ENCODE measurements at regions not wholly inside any gene's neighbourhood (a gene's known extent, or its start where the extent isn't known, plus 50 kb on each side); places are given as distances from the start of the nearest gene placed in this dataset.

DNA sequence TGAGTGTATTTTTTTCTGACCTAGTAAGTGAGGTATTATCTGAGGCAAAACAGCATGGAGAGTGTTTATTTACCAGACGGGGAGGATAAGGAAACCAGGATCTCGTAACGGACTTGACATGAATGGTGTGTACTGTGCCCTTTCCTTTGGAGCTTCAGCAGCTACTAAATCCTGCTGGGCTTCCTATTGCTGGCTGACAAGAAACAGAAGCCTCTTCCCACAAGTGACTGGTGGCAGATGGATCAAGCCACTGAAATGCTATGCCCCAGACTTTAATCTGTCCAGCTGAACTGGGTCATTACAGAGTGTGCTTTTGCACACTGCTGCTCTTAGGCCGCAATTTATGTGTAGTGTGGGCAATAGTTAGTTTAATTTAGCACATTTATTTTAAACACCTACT lies 162.7 kb upstream of the MRPS30 start:
- Histone ChIP-seq H3K27ac (replicated peaks in 1 of 4) (no peak overlapping the region), H3K4me3 (no peak overlapping the region), H3K9me3 (no peaks in the 10 kb centered on the region), H3K4me1 (no peaks in the 10 kb centered on the region), H3K27me3 (no peaks in the 10 kb centered on the region), H3K36me3 (no peaks in the 10 kb centered on the region)
- 51% methylated on average over 4 of the region's 4 CpGs for WGBS
- no peak for TF ChIP-seq POLR2AphosphoS5 (IDR thresholded peaks at IDR 0.05)
- no peak for TF ChIP-seq EP300 (IDR thresholded peaks at IDR 0.05)
- DNase-seq (ENCODE audit: extremely low spot score) = no peak
- intact Hi-C loops (cut with DNase I) = no loop called here

DNA sequence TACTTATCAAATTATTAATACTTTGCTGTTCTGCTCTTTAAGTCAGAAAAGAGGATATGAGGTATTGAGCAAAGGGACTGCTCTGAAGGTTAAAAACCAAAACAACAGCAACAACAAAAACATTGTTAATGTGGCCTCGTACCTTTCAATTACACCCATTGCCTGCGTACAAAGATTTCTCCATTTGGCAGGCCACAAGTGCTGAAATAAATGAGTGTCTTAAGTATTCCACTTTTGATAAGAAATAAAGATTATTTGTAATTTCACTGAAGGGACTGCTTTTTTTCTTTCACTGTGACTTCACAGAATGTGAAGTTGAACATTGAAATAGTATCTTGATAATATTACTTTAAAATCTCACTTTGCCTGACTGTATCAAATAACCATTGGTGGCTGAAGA lies 163.2 kb upstream of the MRPS30 start:
- Histone ChIP-seq H3K27me3 (no peaks in the 10 kb centered on the region), H3K27ac (replicated peaks in 1 of 4) (no peak overlapping the region), H3K36me3 (no peaks in the 10 kb centered on the region), H3K9me3 (no peaks in the 10 kb centered on the region), H3K4me1 (no peaks in the 10 kb centered on the region), H3K4me3 (no peak overlapping the region)
- no peak for DNase-seq (ENCODE audit: extremely low spot score)
- TF ChIP-seq, protein P1, sequence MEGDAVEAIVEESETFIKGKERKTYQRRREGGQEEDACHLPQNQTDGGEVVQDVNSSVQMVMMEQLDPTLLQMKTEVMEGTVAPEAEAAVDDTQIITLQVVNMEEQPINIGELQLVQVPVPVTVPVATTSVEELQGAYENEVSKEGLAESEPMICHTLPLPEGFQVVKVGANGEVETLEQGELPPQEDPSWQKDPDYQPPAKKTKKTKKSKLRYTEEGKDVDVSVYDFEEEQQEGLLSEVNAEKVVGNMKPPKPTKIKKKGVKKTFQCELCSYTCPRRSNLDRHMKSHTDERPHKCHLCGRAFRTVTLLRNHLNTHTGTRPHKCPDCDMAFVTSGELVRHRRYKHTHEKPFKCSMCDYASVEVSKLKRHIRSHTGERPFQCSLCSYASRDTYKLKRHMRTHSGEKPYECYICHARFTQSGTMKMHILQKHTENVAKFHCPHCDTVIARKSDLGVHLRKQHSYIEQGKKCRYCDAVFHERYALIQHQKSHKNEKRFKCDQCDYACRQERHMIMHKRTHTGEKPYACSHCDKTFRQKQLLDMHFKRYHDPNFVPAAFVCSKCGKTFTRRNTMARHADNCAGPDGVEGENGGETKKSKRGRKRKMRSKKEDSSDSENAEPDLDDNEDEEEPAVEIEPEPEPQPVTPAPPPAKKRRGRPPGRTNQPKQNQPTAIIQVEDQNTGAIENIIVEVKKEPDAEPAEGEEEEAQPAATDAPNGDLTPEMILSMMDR (IDR thresholded peaks at IDR 0.05) = no peak
- TF ChIP-seq POLR2A (IDR thresholded peaks at IDR 0.05; ENCODE audit: low read depth) (no peak), EP300 (IDR thresholded peaks at IDR 0.05) (no peak), POLR2AphosphoS5 (IDR thresholded peaks at IDR 0.05) (no peak)
- intact Hi-C loops (cut with DNase I) = no loop called here
- WGBS = 72% methylated on average over 2 of the region's 2 CpGs

DNA sequence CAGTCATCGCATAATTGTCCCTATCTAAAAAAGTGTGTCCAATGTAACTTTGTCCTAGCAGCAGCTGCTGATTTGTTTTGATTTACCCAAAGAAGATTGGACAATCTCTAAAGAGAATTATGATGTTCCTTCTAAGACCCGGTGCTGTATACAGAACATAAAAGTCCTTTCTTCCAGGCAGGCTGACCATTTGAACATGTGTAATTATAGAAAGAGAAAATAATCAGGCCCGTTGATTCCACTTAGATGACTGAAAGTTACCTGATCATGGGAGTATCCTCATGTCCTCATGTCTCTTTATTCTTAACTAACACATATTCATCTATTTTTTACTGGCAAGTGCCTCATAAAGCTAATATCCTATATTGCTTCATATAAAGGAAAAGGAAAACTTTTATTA lies 164.1 kb upstream of the MRPS30 start:
- no peaks in the 10 kb centered on the region for H3K9me3 ChIP-seq
- H3K27me3 ChIP-seq = no peaks in the 10 kb centered on the region
- H3K27ac ChIP-seq (replicated peaks in 1 of 4) = no peak overlapping the region
- 73% methylated on average over 3 of the region's 3 CpGs for WGBS
- TF ChIP-seq EP300 (IDR thresholded peaks at IDR 0.05) (no peak), POLR2A (IDR thresholded peaks at IDR 0.05; ENCODE audit: low read depth) (no peak), POLR2AphosphoS5 (IDR thresholded peaks at IDR 0.05) (no peak)
- TF ChIP-seq, protein P1 (IDR thresholded peaks at IDR 0.05) = no peak
- no peak overlapping the region for H3K4me3 ChIP-seq
- no peaks in the 10 kb centered on the region for H3K4me1 ChIP-seq
- no peaks in the 10 kb centered on the region for H3K36me3 ChIP-seq
- no peak for DNase-seq (ENCODE audit: extremely low spot score)
- intact Hi-C loops (cut with DNase I) = no loop called here

DNA sequence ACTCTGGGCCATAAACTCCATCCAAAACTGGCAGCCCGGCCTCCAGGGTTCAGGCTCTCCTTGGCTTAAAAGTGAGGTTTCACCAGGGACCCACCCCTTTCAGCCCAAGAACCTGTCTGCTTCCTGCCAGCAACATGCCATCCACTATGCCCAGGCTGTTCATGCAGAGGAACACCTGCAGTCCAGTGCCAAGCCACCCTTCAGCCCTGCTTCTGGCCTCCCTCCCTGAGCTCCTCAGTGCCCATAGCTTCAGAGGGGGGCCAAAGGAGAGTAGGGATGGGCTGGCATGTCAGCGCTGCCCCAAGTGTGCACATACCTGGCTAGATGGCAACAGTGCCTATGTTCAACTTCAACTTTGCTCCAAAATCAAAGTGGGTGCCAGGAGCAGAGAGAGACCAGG lies 166.9 kb upstream of the MRPS30 start:
- DNase-seq (ENCODE audit: extremely low spot score) = no peak
- intact Hi-C loops (cut with DNase I) = no loop called here
- no peak overlapping the region for H3K27ac ChIP-seq (replicated peaks in 1 of 4)

GRCh38 chr5:44640945-44641456 lies 167.7 kb upstream of the MRPS30 start:
- no peak for DNase-seq (ENCODE audit: extremely low spot score)
- Histone ChIP-seq H3K4me3 (no peak overlapping the region), H3K4me1 (no peaks in the 10 kb centered on the region), H3K27ac (replicated peaks in 1 of 4) (no peak overlapping the region), H3K27me3 (no peaks in the 10 kb centered on the region), H3K36me3 (no peaks in the 10 kb centered on the region), H3K9me3 (no peaks in the 10 kb centered on the region)
- intact Hi-C loops (cut with DNase I) = no loop called here
- WGBS = 83% methylated on average over 2 of the region's 5 CpGs
- TF ChIP-seq POLR2A (IDR thresholded peaks at IDR 0.05; ENCODE audit: low read depth) = no peak
- TF ChIP-seq POLR2AphosphoS5 (IDR thresholded peaks at IDR 0.05) = no peak
- TF ChIP-seq, protein P1 (IDR thresholded peaks at IDR 0.05) = no peak
- TF ChIP-seq EP300 (IDR thresholded peaks at IDR 0.05) = no peak

More for the DNA sequence above, 166.9 kb upstream of the MRPS30 start:
- TF ChIP-seq EP300 (IDR thresholded peaks at IDR 0.05) (no peak), POLR2A (IDR thresholded peaks at IDR 0.05; ENCODE audit: low read depth) (no peak), POLR2AphosphoS5 (IDR thresholded peaks at IDR 0.05) (no peak)
- H3K9me3 ChIP-seq = no peaks in the 10 kb centered on the region
- 83% methylated on average over 1 of the region's 2 CpGs for WGBS
- no peaks in the 10 kb centered on the region for H3K4me1 ChIP-seq
- no peak overlapping the region for H3K4me3 ChIP-seq
- H3K36me3 ChIP-seq = no peaks in the 10 kb centered on the region
- H3K27me3 ChIP-seq = no peaks in the 10 kb centered on the region

Measured in esophagus muscularis mucosa (tissue), 4 donors.